ENCODE measurements at regions not wholly inside any gene's neighbourhood (a gene's known extent, or its start where the extent isn't known, plus 50 kb on each side); places are given as distances from the start of the nearest gene placed in this dataset.

DNA sequence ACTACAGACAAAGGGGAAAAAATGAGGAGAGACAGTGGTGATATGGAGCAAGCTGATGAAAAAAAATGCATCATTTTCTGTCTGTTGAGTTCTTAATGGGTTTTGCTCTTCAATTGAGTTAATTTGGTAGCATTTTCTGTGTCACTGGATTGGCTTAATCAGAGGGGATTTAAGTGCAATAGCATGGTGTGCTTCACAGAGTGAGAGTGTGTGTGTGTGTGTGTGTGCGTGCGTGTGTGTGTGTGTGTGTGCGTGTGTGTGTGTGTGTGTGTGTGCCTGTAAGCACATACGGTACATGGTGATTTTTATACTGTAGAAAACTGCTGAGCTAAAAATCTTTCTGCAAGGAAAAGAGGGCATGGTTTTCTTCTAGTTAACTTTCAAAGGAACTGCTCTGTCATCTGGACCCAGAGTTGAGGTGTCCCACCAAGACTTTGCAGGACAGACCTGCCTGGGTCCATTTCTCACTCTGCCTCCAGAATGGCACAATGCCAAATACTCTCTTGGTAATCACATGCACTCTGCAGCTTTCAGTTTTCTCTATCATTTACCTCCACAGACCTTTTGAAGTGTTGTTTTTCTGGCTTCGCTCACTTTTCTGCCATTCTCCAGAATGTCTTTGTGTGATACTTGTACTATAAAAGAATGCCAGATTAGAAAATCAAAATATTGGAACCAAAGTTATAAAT is 952.6 kb upstream of the SOX9 start:
- 70 to 77% methylated on average over 4 to 5 of the region's 5 CpGs for WGBS, 2 experiments
- Histone ChIP-seq H3K9me3 (ENCODE audit: control insufficient read depth, low read length) (no peaks in the 10 kb centered on the region), H3K4me3 (ENCODE audit: insufficient read depth, low read depth, low read length) (no peak overlapping the region), H3K4me1 (ENCODE audit: control insufficient read depth, insufficient read depth, low read length) (no peaks in the 10 kb centered on the region), H3K36me3 (ENCODE audit: control insufficient read depth, insufficient read depth, low read length) (no peaks in the 10 kb centered on the region), H3K27me3 (ENCODE audit: control insufficient read depth, insufficient read depth, low read length, poor library complexity, severe bottlenecking) (no peaks in the 10 kb centered on the region), H3K27ac (ENCODE audit: insufficient read depth, low read depth, low read length, poor library complexity, severe bottlenecking) (no peak overlapping the region)

DNA sequence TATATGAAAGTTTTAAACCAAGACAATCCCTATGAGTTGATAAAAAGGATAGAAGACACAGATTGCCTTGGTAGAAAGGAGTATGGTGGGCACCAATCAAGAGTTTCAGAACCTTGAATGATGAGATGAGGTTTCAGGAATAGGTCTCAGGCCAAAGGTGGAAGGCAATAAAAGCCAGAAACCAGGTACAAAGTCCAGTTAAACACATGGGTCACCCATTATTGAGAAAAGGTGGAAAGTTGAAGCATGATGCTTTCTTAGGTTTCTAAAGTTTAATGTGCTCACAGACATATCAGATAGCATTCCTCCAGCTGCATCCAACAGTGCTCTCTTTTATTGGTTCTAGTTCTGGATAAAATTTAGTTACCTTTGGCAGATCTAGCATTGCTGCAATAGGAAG is 950.8 kb upstream of the SOX9 start:
- H3K4me1 ChIP-seq (ENCODE audit: control insufficient read depth, insufficient read depth, low read length): no peaks in the 10 kb centered on the region
- no peaks in the 10 kb centered on the region for H3K27me3 ChIP-seq (ENCODE audit: control insufficient read depth, insufficient read depth, low read length, poor library complexity, severe bottlenecking)
- no peak overlapping the region for H3K27ac ChIP-seq (ENCODE audit: insufficient read depth, low read depth, low read length, poor library complexity, severe bottlenecking)
- H3K36me3 ChIP-seq (ENCODE audit: control insufficient read depth, insufficient read depth, low read length): no peaks in the 10 kb centered on the region
- no peaks in the 10 kb centered on the region for H3K9me3 ChIP-seq (ENCODE audit: control insufficient read depth, low read length)
- H3K4me3 ChIP-seq (ENCODE audit: insufficient read depth, low read depth, low read length): no peak overlapping the region

DNA sequence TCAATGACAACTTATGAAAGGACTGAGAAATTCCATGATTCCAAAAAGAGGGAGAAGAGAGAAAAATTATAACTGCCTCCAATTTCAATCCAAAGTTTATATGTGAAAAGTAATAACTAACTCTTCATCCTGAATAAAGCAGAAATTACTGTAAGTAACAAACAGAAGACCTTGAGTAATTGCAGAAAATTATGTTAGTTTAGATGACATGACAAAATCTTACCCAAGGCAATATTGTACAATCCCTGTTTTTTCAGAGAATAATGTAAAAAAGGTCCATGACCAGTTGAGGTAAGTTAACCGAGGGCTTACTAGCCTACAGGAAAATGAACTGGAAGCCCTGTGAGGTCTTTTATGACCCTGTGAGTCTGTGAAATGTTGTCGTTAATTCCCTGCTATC is 949.5 kb upstream of the SOX9 start:
- no peaks in the 10 kb centered on the region for H3K9me3 ChIP-seq (ENCODE audit: control insufficient read depth, low read length)
- 92 to 98% methylated on average over 2 of the region's 2 CpGs for WGBS, 2 experiments
- no peaks in the 10 kb centered on the region for H3K36me3 ChIP-seq (ENCODE audit: control insufficient read depth, insufficient read depth, low read length)
- H3K27ac ChIP-seq (ENCODE audit: insufficient read depth, low read depth, low read length, poor library complexity, severe bottlenecking): no peak overlapping the region
- H3K27me3 ChIP-seq (ENCODE audit: control insufficient read depth, insufficient read depth, low read length, poor library complexity, severe bottlenecking): no peaks in the 10 kb centered on the region
- no peak overlapping the region for H3K4me3 ChIP-seq (ENCODE audit: insufficient read depth, low read depth, low read length)
- no peaks in the 10 kb centered on the region for H3K4me1 ChIP-seq (ENCODE audit: control insufficient read depth, insufficient read depth, low read length)

- H3K36me3 ChIP-seq (ENCODE audit: control insufficient read depth, insufficient read depth, low read length): no peaks in the 10 kb centered on the region
- 88 to 100% methylated on average over 2 of the region's 3 CpGs for WGBS, 2 experiments
- H3K9me3 ChIP-seq (ENCODE audit: control insufficient read depth, low read length): no peaks in the 10 kb centered on the region
- H3K27ac ChIP-seq (ENCODE audit: insufficient read depth, low read depth, low read length, poor library complexity, severe bottlenecking): no peak overlapping the region
- H3K4me3 ChIP-seq (ENCODE audit: insufficient read depth, low read depth, low read length): no peak overlapping the region
- no peaks in the 10 kb centered on the region for H3K27me3 ChIP-seq (ENCODE audit: control insufficient read depth, insufficient read depth, low read length, poor library complexity, severe bottlenecking)
- H3K4me1 ChIP-seq (ENCODE audit: control insufficient read depth, insufficient read depth, low read length): no peaks in the 10 kb centered on the region
Measured at GRCh38 chr17:71173991-71174390, 946.8 kb upstream of the SOX9 start.

DNA sequence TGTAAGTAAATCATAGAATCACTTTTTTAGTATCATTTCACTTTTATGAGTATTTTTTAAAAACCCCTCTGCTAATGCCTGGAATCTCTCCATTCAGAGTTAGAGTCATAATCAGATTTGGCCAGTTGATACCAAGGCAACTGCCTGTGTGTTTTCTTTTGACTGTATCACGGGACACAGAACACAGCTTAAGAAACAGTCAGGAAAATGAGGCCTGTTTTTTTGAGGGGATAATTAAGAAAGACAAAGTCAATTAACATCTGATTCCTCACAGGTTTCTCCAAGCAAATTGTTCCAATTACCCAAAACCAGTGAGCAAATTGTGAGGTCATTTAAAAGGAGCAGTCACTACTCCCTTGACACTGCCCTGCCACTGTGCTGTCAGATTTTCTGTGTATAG is 944.5 kb upstream of the SOX9 start:
- Histone ChIP-seq H3K9me3 (ENCODE audit: control insufficient read depth, low read length) (no peaks in the 10 kb centered on the region), H3K4me3 (ENCODE audit: insufficient read depth, low read depth, low read length) (no peak overlapping the region), H3K27ac (ENCODE audit: insufficient read depth, low read depth, low read length, poor library complexity, severe bottlenecking) (no peak overlapping the region), H3K4me1 (ENCODE audit: control insufficient read depth, insufficient read depth, low read length) (no peaks in the 10 kb centered on the region), H3K27me3 (ENCODE audit: control insufficient read depth, insufficient read depth, low read length, poor library complexity, severe bottlenecking) (no peaks in the 10 kb centered on the region), H3K36me3 (ENCODE audit: control insufficient read depth, insufficient read depth, low read length) (no peaks in the 10 kb centered on the region)
- WGBS, 2 experiments: 82 to 96% methylated on average over 1 of the region's 1 CpG

DNA sequence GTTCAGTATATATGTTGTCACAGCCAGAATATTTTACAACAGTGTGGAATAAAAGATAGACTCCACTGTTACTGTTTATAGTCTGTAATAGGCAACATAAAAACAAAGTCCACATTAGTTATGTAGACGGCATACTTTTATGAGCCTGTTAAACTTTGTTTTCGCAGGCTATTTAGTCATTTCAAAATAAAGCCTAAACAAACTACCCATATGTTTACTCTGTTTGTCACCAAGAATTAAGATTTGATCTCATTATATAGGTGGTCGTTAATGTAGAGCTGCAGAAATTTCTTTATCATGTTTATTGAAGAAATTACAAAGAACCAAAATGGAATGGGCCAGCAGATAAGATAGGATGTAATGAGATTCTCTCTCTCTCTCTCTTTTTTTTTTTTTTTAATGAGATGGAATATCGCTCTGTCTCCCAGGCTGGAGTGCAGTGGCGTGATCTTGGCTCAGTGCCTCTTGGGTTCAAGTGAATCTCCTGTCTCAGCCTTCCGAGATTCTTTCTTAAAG is 943.8 kb upstream of the SOX9 start:
- Histone ChIP-seq H3K4me1 (ENCODE audit: control insufficient read depth, insufficient read depth, low read length) (no peaks in the 10 kb centered on the region), H3K36me3 (ENCODE audit: control insufficient read depth, insufficient read depth, low read length) (no peaks in the 10 kb centered on the region), H3K4me3 (ENCODE audit: insufficient read depth, low read depth, low read length) (no peak overlapping the region), H3K27me3 (ENCODE audit: control insufficient read depth, insufficient read depth, low read length, poor library complexity, severe bottlenecking) (no peaks in the 10 kb centered on the region), H3K9me3 (ENCODE audit: control insufficient read depth, low read length) (no peaks in the 10 kb centered on the region), H3K27ac (ENCODE audit: insufficient read depth, low read depth, low read length, poor library complexity, severe bottlenecking) (no peak overlapping the region)
- 95 to 97% methylated on average over 5 of the region's 6 CpGs for WGBS, 2 experiments

DNA sequence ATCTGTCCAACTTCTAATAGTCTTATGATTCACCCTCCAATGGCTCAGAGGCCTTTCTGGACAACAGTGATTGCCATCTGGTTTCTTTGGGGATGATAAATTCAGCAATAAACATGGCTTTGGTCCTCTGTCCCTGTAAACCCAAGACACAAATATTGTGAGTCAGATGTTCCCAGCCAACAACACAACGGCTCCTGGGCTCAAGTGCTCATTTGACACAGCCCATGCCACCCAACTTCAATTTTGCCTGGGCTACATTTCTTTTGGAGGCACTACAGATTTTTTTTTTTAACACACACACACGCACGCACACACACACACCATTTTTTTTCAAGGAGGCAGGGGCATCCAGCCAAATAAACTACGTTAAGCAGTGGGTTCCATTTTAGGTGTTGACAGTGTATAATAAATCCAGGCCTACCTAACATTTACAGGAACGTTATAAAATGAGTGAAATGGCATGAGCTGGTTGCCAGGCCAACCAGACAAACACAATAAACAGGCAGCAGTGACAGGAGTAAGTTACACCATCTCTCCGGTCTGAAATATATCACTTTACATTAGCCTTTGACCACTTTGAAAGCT is 939.9 kb upstream of the SOX9 start:
- Histone ChIP-seq H3K27ac (ENCODE audit: insufficient read depth, low read depth, low read length, poor library complexity, severe bottlenecking) (no peak overlapping the region), H3K9me3 (ENCODE audit: control insufficient read depth, low read length) (no peaks in the 10 kb centered on the region), H3K36me3 (ENCODE audit: control insufficient read depth, insufficient read depth, low read length) (no peaks in the 10 kb centered on the region), H3K4me1 (ENCODE audit: control insufficient read depth, insufficient read depth, low read length) (no peaks in the 10 kb centered on the region), H3K27me3 (ENCODE audit: control insufficient read depth, insufficient read depth, low read length, poor library complexity, severe bottlenecking) (no peaks in the 10 kb centered on the region), H3K4me3 (ENCODE audit: insufficient read depth, low read depth, low read length) (no peak overlapping the region)
- 83 to 85% methylated on average over 6 of the region's 6 CpGs for WGBS, 2 experiments

DNA sequence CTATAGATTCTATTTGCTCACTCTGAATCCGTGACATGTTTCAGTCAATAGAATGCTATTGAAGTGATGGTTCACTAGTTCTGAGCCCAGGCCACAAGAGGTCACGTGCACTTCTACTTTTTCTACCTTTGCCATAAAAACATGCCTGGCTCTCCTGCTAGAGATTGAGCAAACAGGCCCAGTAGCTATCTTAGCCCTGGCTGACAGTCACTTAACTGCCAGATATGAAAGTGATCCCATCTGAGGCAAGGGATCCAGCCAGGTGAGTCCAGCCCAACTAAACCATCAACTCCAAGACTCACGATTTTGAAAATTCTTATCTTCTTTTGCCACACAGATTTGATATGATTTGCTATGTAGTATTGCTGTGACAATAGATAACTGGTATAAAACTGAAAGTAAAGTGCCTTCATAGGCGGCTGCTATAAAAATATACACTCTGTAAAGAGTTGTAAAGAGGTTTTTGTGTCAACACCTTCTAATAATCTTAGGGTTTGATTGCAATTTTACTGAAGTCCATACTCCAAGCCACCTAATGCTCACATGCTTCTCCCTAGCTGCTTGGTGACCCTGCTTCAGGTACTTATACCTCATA is 937.7 kb upstream of the SOX9 start:
- Histone ChIP-seq H3K9me3 (ENCODE audit: control insufficient read depth, low read length) (no peaks in the 10 kb centered on the region), H3K4me3 (ENCODE audit: insufficient read depth, low read depth, low read length) (no peak overlapping the region), H3K27me3 (ENCODE audit: control insufficient read depth, insufficient read depth, low read length, poor library complexity, severe bottlenecking) (no peaks in the 10 kb centered on the region), H3K4me1 (ENCODE audit: control insufficient read depth, insufficient read depth, low read length) (no peaks in the 10 kb centered on the region), H3K27ac (ENCODE audit: insufficient read depth, low read depth, low read length, poor library complexity, severe bottlenecking) (no peak overlapping the region), H3K36me3 (ENCODE audit: control insufficient read depth, insufficient read depth, low read length) (no peaks in the 10 kb centered on the region)
- 91 to 92% methylated on average over 4 of the region's 4 CpGs for WGBS, 2 experiments

DNA sequence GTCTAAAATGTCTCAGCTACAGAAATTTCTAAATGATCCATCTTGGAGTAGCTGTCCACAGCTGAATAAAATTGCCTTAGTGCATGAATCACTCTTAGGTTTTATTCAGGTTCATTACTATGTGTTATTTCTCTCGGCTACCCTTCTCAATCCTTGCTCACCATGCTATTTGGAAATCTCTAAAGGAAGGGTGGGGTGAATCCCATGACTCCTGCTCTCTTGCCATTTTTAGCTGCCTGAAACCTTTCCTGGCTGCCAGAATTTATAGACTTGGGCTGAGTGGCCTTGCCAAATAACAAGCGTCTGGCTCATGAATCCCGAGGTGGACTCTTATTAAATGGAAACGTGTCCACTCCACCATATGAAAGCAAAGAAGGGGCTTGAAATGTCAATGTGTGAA is 936.1 kb upstream of the SOX9 start:
- 92 to 97% methylated on average over 4 of the region's 4 CpGs for WGBS, 2 experiments
- no peaks in the 10 kb centered on the region for H3K36me3 ChIP-seq (ENCODE audit: control insufficient read depth, insufficient read depth, low read length)
- no peaks in the 10 kb centered on the region for H3K27me3 ChIP-seq (ENCODE audit: control insufficient read depth, insufficient read depth, low read length, poor library complexity, severe bottlenecking)
- no peak overlapping the region for H3K27ac ChIP-seq (ENCODE audit: insufficient read depth, low read depth, low read length, poor library complexity, severe bottlenecking)
- H3K4me1 ChIP-seq (ENCODE audit: control insufficient read depth, insufficient read depth, low read length): no peaks in the 10 kb centered on the region
- no peaks in the 10 kb centered on the region for H3K9me3 ChIP-seq (ENCODE audit: control insufficient read depth, low read length)
- no peak overlapping the region for H3K4me3 ChIP-seq (ENCODE audit: insufficient read depth, low read depth, low read length)

GRCh38 chr17:71187145-71187878 is 933.5 kb upstream of the SOX9 start:
- Histone ChIP-seq H3K4me3 (ENCODE audit: insufficient read depth, low read depth, low read length) (no peak overlapping the region), H3K36me3 (ENCODE audit: control insufficient read depth, insufficient read depth, low read length) (no peaks in the 10 kb centered on the region), H3K27ac (ENCODE audit: insufficient read depth, low read depth, low read length, poor library complexity, severe bottlenecking) (no peak overlapping the region), H3K4me1 (ENCODE audit: control insufficient read depth, insufficient read depth, low read length) (no peaks in the 10 kb centered on the region), H3K9me3 (ENCODE audit: control insufficient read depth, low read length) (no peaks in the 10 kb centered on the region), H3K27me3 (ENCODE audit: control insufficient read depth, insufficient read depth, low read length, poor library complexity, severe bottlenecking) (no peaks in the 10 kb centered on the region)
- WGBS, 2 experiments: 93 to 97% methylated on average over 7 to 8 of the region's 8 CpGs

Data from ectodermal cell (in vitro differentiated cells).